ENCODE measurements at regions not wholly inside any gene's neighbourhood (a gene's known extent, or its start where the extent isn't known, plus 50 kb on each side); places are given as distances from the start of the nearest gene placed in this dataset.
"Not testable (repeated sequence)": the region's sequence is repeated elsewhere in the genome, so short reads cannot be mapped to it uniquely, and the experiment has no call there.

DNA sequence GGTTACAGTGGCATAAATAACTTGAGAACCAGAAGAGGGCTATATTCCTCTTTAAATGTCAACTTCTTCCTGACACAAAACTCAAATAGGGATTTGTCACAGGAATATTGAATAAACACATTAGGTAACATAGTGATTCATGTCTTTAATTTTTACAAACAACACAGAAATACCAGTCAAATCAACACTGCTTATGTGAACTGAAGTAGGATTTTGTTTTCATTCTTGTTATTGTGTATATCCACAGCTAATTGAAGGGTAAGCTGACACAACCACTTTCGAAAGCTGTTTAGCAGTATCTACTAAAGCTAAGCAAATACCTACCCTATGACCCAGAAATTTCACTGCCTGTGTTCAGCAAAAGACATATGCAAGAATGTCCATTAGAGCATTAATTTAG lies 120.4 kb upstream of the EOLA2 start:
- DNase-seq, result no peak

GRCh38 chrX:150060406-150060805 lies 122.1 kb upstream of the EOLA2 start:
- DNase-seq, result no peak

- peak; percentile 2 for DNase-seq
Measured at GRCh38 chrX:150062292-150063137, 124.2 kb upstream of the EOLA2 start.

DNA sequence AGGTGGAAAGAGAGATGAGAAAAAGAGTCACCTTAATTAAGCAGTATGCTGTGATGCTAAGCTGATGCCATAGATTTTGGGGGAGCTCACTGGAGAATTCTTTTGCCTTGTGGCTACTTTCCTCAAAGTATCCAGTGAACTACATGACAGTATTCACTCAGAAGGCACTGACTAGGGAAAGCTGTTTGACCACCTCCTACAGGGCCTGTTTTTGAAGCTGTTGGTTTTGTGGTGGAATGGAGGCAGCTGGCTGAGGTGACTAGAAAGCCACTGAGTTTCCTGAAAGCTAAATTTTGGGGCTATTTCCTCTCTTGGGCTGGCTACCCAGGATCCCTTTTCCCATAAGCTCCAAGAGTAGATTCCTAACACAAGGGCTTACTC lies 124.8 kb upstream of the EOLA2 start:
- DNase-seq, result no peak

GRCh38 chrX:150063674-150064073 lies 125.4 kb upstream of the EOLA2 start:
- no peak for DNase-seq

DNA sequence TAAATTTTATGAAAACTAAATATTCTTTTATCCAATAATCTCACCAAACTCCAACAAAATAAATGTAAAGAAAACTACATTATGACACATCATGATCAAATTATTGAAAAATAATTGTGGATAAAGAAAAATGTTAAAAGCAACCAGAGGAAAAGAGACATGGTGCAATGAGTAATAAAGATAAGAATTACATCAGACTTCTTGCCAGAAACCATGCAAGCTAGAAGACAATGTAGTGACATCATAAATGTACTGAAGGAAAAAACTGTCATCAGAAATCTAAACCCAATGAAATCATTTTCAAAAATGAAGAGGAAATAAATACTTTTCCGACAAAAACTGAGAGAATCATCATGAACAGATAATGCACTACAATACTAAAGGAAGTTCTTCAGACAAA lies 135.9 kb upstream of the EOLA2 start:
- DNase-seq, result no peak

DNA sequence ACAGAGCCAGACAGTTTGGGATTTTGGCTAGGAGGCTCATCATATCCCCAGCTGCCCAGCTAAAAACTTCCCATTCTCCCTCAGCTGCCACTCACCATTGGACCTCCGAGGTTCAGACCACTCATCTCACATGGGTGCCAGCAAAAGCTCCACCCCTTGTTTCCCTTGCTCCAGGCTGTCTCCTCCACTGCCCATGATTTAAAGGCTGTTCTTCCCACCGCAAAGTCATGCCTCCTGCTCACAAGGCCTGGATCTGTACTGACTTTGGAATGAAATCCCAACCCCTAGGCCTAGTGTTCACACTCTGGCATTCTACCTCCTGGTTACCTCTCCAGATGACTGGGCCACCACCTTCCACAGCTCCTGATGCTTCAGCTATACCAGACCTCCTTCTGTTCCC lies 142.2 kb upstream of the EOLA2 start:
- DNase-seq, result no peak

GRCh38 chrX:150081076-150081475 lies 142.8 kb upstream of the EOLA2 start:
- DNase-seq, result no peak

GRCh38 chrX:150084496-150085229 lies 146.4 kb upstream of the EOLA2 start:
- DNase-seq, result peak; percentile 31

DNA sequence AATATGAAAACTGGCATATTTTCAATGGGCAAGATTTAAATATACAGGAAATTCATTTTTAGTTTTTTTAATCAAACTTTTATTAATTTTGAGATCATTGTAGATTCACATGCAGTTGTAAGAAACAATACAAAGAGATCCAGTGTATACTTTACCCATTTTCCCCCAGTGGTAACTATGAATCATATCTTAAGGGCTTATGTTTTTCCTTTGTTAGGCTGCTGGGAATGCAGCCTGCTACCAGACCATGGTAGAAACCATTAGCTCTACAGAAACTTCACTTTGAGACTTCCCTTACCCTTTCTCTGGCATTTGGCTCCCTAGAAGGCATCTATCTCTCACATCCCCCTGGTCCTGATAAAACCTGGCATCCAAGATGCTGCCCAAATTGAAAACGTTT lies 147.6 kb upstream of the EOLA2 start:
- no peak for DNase-seq

DNA sequence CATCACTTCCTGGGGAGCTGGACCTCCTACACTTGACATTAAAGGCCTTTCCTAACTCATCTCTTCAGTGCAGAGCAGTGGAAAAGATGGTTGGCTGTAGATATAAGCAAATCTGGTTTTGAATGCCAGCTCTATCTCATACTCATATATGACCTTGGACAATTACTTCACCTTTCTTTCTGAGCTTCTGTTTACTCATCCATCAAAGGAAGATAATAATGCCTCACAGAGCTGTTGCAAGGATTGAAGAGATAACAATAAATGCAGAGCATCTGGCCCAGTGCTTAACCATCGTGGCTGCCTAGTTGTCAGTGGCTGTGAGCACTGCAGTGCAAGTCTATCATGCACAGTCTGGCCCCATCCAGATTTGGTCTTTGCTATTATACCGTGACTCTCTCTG lies 148.1 kb upstream of the EOLA2 start:
- no peak for DNase-seq

DNA sequence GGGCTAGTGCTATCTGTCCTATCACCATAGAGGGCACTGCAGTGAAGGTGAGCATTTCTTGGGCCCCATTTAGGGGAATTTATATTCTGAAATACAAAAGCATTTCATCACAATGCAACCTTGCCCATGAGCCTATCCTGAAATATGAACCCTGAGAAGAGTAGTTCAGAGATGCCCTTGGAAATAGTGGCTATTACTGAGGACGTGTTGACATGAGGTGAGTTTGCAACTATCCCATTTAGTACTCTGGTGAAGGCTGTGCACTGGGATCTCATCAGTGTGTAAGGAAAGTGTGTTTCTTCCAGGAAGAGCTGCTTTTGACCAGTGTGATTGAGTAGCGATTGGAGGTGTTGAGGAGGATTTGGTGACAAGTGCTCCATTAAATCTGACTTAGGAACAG lies 149.3 kb upstream of the EOLA2 start:
- no peak for DNase-seq

DNA sequence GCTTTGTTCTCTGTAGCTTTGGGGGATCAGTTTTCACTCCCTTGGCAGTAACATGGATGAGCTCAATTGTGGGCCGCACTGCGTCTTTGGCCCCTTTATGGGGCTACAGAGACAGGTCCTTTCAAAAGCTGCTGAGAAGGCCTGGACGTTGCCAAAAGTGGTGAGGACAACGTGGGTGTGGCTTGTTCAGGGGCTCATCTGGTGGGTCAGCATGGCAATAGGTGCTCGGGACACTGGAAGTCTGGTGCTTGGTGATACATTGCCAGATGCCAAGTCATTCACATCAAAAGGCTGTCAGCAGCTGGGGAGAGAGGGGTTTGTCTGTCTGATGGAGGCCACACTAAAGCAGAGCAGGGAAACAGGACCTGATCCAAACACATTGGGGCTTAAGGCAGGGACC lies 149.8 kb upstream of the EOLA2 start:
- DNase-seq, result no peak

DNA sequence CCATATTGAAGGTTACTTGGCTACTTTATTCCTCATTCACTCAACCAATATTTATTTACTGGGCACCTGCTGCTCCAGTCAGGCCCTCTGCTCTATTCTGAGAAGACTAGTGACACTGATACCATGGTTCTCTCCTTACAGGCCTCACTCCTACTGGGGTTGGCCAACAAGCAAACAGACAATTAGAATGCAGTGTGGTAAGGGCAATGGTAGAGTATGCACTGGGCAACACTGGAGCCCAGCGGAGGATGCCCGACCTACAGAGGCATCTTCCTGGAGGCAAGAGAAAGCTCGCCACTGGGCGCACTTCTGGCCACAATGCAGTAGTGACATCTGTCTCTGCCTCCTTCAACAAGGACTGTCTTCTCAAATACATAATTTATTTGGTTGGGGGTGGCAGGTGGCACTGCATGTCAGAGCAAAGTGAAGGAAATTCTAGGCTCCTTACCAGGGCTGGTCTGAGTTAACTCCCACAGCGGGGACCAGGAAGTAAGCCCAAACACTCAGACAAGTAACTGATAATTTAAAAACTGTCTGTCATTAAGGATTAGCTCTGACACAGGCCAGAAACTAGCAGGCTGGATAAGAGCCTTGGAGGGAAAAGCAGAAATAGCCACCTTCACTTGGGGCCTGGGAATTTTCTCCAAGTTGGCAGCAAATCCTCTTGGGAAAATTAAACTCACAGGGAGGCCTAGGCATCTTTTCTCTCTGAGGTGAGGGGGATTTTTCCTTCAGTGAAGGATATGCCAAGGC lies 150.7 kb upstream of the EOLA2 start:
- DNase-seq, result no peak

- DNase-seq, result not testable (repeated sequence)
Measured at GRCh38 chrX:150091300-150091699, 153.0 kb upstream of the EOLA2 start.

DNA sequence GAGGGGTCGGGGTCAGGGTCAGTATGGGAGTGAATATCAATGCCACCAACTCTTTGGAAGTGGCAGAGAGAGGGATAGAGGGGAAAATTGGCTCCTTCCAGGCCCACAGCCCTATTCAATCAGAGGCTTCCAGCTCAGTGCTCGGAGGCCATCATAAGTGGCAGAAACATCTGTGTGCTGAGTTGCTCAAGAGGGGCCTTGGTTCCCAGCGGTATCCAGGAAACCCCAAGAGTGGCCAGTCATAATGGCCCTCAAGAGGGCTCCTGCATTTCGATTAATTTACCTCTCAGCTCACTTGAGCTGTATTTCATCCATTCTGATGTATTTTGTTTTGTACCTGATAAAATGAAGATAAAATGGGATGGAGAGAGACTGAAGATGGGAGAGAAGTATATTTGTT lies 154.3 kb upstream of the EOLA2 start:
- no peak for DNase-seq

DNA sequence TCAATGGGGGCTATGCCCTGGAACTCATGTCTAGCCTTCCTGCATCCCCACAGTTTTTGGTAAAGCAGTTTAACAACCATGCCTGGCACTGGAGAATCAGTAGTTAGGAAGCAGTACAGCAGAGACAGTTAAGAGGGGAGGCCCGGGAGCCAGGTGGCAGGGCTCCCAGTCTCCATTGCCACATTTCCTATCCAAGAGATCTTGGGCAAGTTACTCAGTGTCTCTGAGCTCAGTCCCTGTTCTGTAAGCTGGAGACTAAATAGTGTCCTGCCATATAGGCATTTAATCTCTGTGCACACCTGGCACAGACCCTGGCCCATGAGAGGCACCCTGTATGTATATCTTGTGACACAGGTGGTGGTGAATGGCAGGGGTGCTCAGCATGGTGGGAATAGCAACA lies 156.1 kb upstream of the EOLA2 start:
- no peak for DNase-seq

GRCh38 chrX:150094996-150095395 lies 156.7 kb upstream of the EOLA2 start:
- DNase-seq, result no peak

- DNase-seq, result no peak
Measured at GRCh38 chrX:150099316-150099715, 161.0 kb upstream of the EOLA2 start.

DNA sequence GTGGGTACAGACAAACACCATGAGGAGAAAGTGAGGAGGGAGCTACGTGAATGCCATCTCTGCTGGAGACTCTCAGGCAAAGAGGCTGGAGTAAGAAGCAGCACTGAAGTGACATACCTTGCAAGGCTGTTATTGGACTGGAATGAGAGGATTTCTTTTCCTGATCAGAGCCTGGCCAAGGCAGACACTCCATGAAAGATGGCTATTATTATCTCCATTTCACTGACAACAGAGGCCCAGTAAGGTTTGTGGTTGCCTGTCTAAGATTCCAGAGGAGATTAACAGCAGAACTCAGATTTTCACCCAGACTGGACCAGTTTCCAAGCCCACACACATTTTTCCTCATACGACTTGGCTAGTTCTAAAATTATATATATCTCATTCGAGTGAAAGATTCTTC lies 162.0 kb upstream of the EOLA2 start:
- no peak for DNase-seq

DNA sequence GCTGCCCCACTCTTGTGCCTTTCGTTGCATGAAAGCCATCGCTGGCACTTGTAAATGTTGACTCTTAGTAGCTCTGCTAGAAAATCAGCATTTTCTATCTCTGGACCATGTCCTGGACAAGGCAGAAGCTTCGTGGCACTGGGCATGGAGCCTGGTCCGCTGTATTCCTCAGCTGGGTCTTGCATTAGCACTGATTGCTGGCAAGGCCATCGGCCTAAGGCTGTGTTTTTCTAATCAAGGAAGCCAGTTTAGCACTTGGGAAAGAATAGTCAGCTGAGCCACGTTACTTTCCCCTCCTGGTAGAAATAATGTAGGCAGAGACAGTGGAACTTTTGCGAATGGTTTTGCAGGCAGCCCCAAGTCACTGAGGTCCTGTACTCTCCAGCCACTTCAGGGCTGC lies 180.2 kb upstream of the EOLA2 start:
- no peak for DNase-seq

DNA sequence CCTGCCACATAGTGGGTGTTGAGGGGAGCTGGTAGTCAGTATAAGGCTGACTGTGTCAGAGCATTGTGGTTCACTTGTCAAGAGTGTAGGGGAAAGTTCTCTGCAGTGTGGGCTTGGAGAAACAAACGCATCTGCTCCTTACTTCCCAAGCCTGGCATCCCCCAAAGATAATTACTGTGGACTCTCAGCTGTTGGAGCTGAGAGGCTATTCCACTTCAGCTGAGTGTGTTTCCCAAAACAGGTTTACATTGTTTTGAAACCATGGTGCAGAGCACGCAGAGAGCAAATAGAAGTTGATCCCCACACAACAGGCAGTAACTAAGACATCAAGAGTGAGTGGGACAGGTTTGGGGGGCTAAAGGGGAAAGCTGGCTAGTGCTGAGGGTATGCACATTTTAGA lies 181.0 kb upstream of the EOLA2 start:
- DNase-seq, result no peak

- DNase-seq, result not testable (repeated sequence)
Measured at GRCh38 chrX:150125045-150125444, 186.8 kb upstream of the EOLA2 start.

DNA sequence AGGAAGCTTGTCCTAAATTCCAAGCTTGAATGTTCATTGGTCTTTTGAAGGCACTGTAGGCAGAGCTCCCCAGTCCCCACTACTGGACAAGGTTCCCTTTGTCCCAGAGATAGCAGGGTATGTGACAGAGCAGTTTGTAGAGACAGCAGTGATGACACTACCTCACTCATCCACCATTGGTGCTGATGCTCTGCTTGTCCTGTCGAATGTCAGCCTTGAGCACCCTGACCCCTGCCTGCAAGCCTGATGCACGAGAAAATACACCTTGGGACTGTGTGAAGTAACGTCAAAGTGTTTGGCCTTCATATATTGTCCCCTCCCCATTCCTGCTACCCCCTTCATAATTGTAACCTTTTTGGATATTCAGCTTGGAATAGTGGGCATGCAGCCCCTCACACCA lies 188.9 kb upstream of the EOLA2 start:
- DNase-seq, result no peak

Measured in amniotic stem cell (primary cell).